ENCODE measurements at regions not wholly inside any gene's neighbourhood (a gene's known extent, or its start where the extent isn't known, plus 50 kb on each side); places are given as distances from the start of the nearest gene placed in this dataset.

DNA sequence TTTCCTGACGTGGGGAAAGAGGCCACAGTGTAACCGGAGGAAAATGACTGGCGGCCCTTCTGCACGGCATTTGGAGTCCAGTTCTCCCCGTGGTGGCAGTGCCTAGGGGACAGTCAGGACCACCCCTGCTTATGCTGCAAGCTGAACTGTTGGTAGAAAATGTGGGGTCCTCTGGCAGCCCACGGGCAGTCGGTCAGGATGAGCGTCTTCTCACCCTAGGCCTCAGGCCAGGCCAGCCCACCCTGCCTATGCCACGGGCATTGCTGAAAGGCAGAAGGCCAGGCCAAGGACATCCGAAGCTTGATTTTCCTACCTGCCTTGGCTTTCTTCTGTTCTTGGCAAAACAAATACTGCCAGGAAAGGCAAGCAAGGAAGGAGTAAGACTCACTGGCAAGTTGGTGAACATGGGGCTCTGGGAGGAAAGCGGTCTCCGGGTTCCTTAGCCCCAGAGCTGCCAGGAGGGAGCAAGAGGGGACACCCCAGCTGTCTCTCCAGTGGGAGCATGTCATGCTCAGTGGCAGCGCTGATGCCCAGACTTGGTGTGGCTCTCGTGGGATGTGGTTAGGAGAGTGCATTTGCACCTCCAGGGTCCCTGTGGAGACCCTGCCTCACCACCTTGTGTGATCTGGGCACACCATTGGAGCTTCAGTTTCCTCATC lies 311.6 kb downstream of the QKI start:
- no peak for DNase-seq (ENCODE audit: low read depth in 2 of 2)

- no peak for DNase-seq (ENCODE audit: low read depth in 2 of 2)
Measured at GRCh38 chr6:163725008-163725941, 310.8 kb downstream of the QKI start.

DNA sequence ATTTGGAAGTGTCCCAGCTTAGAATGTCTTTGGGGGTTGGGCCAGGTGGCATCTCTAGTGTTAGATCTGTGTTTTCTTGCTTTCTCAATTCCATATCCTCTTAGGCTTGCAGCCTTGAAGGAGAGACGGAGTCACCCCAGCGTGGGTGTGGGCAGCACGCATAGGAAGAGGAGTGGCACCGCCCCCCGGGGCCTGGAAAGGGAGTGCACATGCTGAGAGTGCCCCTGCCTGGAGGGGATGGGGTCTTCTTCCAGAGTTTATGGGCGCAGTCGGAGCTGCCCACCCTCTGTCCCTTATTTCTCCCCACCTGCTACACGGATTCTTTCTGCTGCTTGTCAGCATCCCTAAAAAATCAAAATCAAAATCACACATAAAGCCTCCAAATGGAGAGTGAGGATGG lies 309.7 kb downstream of the QKI start:
- DNase-seq (ENCODE audit: low read depth in 2 of 2): no peak

DNA sequence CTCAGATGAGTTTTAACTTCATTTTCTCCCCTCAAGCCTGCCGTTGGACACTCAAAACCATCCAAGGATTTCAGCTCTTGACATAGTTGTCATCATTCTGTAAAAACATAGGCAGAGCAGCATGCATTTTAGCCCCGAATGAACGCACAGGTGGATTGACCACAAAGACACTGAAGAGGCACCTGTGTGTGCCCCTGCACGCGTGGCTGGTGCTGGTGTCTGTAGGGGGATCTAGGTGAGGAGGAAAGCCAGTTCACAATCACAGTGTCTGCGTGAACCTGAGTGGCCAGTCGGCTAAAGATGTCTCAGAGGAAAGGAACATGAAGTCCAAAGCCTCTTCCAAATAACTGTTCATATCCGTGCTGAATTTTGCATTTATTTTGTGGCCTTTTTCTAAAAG lies 309.2 kb downstream of the QKI start:
- no peak for DNase-seq (ENCODE audit: low read depth in 2 of 2)

DNA sequence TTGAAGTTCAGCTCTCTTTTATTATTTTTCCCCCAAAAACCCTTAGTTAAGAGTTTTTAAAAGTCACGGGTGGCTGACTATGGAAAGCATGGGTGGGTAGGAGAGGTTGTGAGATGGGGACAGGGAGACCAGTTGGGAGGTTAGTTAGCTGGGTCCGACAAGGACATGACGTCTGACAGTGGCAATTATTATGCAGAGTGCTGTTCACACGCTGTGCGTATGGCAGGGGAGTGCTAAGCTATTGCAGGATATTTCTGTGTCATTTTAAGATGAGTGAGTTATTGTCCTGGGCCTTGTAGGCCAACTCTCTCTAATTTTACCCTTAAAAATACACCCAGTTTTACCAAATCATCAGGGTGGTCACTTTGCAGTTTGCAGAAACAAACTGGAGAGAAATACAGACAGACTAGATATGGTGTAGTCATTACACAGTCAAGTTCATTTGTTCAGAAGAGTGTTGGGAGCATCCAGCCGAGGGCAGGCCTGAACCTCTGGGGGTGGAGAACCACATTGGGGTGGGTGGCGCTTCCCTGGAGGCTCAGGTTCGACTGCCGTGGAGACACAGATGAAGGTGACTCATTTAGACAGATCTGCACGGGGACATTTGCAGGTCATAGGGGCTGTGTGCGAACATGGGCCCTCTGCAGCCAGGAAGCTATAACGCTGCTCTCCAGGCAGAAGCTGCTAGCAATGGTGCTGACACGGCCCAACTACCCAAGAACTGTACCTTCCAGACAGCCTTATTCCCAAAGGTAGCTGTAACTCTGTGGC lies 307.6 kb downstream of the QKI start:
- DNase-seq (ENCODE audit: low read depth in 2 of 2): no peak

GRCh38 chr6:163721435-163721834 lies 306.9 kb downstream of the QKI start:
- no peak for DNase-seq (ENCODE audit: low read depth in 2 of 2)

DNA sequence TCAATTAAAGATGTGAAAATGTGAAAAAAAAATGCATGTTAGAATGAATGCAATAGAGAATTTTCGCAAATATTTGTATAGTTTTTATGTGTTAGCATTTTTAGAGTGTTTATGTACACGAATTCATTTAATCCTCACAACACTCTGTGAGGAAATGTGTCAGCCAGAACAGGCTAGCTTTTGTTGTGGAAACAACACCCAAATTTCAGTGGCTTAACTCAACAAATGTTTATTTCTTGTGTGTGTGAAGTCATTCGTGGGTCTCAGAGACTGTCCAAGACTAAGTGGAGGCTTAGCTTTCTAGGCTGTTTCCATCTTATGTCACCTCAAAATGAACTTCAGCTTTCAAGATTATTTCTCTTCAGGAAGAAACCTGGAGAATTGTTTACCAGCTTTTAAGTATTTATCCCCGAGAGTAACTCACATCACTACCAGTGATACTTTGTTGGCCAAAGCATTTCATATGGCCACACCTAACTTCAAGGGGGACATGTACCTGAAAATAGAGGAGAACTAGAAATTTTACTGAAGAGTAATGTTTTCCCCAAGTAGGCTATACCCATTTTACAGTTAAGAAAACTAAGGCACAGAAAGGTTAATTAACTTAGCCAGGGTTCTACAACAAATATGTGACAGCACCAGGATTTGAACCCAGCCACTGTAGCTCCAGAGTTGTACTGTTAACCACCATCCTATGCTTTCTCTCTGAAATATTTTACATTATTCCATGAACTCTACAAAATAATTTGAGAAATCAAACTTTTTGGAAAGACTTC lies 306.1 kb downstream of the QKI start:
- DNase-seq (ENCODE audit: low read depth in 2 of 2): no peak

DNA sequence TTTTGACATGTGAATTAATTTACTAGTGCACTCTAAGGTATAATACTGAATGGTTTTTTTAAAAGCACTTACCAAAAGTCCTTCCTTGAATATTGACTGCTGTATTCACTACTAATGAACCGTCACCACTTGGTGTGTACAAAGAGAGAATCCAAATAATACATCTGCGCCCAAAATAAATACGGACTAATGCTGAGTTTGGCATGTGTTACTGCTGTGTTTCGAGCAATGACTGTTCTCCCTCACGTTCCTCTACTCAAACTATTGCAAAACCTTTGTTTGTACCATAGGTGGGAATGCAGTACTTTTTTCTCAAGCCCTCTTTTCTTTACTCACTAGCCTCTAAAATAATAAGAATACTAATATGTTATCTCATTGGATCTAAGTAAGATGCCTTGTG lies 305.5 kb downstream of the QKI start:
- DNase-seq (ENCODE audit: low read depth in 2 of 2): no peak

- DNase-seq (ENCODE audit: low read depth in 2 of 2): no peak
Measured at GRCh38 chr6:163719028-163719742, 304.7 kb downstream of the QKI start.

DNA sequence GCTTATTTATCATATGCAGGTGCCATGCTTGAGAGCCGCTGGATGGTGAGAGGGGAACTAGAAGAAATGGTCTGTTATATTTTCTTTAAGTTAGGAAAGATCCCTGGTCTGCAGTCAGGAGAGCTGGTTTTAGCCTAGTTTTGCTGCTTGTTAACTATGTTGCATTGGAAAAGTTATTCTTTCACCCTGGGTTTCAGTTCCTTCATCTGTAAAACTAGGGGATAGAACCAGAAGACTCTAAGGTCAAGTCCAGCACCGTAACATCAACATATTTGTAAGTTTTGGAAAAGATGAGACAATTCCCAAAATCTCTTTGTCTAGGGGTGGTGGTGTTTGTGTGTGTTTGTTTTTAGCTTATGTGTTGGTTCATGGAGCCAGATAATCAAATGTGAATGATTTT lies 304.0 kb downstream of the QKI start:
- DNase-seq (ENCODE audit: low read depth in 2 of 2): no peak

- DNase-seq (ENCODE audit: low read depth in 2 of 2): no peak
Measured at GRCh38 chr6:163717106-163717764, 302.7 kb downstream of the QKI start.

GRCh38 chr6:163716690-163717089 lies 302.2 kb downstream of the QKI start:
- DNase-seq (ENCODE audit: low read depth in 2 of 2): no peak

DNA sequence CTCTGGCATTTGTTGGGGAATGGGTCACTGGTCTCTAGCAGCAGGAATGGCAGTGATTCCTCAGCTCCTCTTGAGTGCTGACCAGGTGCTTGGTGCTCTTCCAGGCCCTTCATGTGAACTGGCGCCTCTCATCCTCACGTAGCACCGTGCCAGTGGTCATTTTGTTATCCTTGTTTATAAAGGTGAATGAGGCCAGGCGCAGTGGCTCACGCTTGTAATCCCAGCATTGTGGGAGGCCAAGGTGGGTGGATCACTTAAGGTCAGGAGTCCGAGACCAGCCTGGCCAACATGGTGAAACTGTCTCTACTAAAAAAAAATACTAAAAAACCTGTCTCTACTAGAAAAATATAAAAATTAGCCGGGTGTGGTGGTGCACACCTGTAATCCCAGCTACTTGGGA lies 301.3 kb downstream of the QKI start:
- no peak for DNase-seq (ENCODE audit: low read depth in 2 of 2)

DNA sequence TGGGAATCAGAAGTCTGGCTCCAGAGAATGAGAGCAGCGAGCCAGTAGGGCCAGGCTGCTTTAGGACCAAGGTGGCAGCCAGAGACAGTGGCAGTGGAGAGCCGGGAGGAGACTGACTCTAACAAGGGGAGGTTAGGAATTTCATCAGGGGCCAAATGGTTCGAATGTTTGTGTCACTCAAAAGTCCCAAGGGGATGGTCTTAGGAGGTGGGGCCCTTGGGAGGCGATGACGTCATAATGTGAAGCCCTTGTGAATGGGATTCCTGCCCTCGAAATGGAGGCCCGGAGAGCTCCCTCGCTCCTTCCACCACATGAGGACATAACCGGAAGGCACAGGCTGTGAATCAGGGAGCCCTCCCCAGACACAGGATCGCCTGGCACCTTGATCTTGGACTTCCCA lies 299.7 kb downstream of the QKI start:
- DNase-seq (ENCODE audit: low read depth in 2 of 2): no peak

GRCh38 chr6:163712981-163713380 lies 298.5 kb downstream of the QKI start:
- DNase-seq (ENCODE audit: low read depth in 2 of 2): no peak

GRCh38 chr6:163712566-163712961 lies 298.0 kb downstream of the QKI start:
- DNase-seq (ENCODE audit: low read depth in 2 of 2): no peak

- no peak for DNase-seq (ENCODE audit: low read depth in 2 of 2)
Measured at GRCh38 chr6:163711615-163712565, 297.4 kb downstream of the QKI start.

- DNase-seq (ENCODE audit: low read depth in 2 of 2): no peak
Measured at GRCh38 chr6:163710532-163711470, 296.3 kb downstream of the QKI start.
